ACC112 (cell line): ENCODE measurements at regions not wholly inside any gene's neighbourhood (a gene's known extent, or its start where the extent isn't known, plus 50 kb on each side); places are given as distances from the start of the nearest gene placed in this dataset.

Source experiments
- H2AFZ ChIP-seq: fragments of 200-600 bp; sonication (generic); one replicate; pipeline ENCODE4 v1.6.0; 2017; ENCODE audit warnings: antibody characterized with exemption, low read length; ENCODE audit not compliant: unreplicated experiment
- H3K27ac ChIP-seq: fragments of 200-600 bp; sonication (generic); 2 replicates; pipeline ENCODE4 v1.5.1; 2014; ENCODE audit warnings: low read depth, mild to moderate bottlenecking, antibody characterized with exemption, low read length, moderate library complexity
- H3K27me3 ChIP-seq: fragments of 200-600 bp; sonication (generic); 2 replicates; pipeline ENCODE4 v1.6.1; 2014; ENCODE audit warnings: mild to moderate bottlenecking, antibody characterized with exemption, low read length, moderate library complexity, mixed read lengths; ENCODE audit not compliant: insufficient read depth
- H3K36me3 ChIP-seq: fragments of 200-600 bp; sonication (generic); 2 replicates; pipeline ENCODE4 v1.6.1; 2016; ENCODE audit warnings: mild to moderate bottlenecking, antibody characterized with exemption, low read length, moderate library complexity, mixed read lengths; ENCODE audit not compliant: insufficient read depth
- H3K4me1 ChIP-seq: fragments of 200-600 bp; sonication (generic); one replicate; pipeline ENCODE4 v1.6.1; 2016; ENCODE audit warnings: low read length, mixed read lengths; ENCODE audit not compliant: insufficient read depth, unreplicated experiment, control insufficient read depth
- H3K4me3 ChIP-seq: fragments of 200-600 bp; sonication (generic); 2 replicates; pipeline ENCODE4 v1.5.1; 2014; ENCODE audit warnings: mild to moderate bottlenecking, low read depth, low read length
- H3K79me2 ChIP-seq: fragments of 200-600 bp; sonication (generic); one replicate; pipeline ENCODE4 v1.6.0; 2016; ENCODE audit warnings: low read length; ENCODE audit not compliant: control insufficient read depth, unreplicated experiment, insufficient read depth

DNA sequence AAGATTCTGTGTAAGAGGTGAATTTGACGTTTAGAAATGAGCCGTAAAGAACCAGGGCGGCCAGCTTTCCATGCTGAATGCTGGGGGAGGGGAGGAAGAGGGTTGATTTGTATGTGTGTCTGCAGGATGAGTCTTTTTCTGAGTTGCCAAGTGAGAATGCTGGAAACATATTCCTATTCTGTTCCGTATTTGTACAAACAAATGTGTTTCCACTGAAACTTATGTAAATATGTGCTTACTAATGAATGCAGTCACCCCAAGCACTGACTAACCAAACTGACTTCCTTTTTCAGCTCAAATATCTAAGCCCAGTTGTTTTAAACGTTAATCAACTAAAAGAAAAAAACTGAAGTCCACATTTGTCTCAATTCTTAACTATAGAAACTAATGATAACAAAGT lies 74.9 kb upstream of the APCDD1 start:
- H3K4me3 ChIP-seq = no peak overlapping the region
- H3K4me1 ChIP-seq = no peaks in the 10 kb centered on the region
- no peak overlapping the region for H3K27ac ChIP-seq
- peaks cover 72% of the 10 kb centered on the region for H3K27me3 ChIP-seq
- H3K79me2 ChIP-seq = no peaks in the 10 kb centered on the region
- H3K36me3 ChIP-seq = no peaks in the 10 kb centered on the region
- H2AFZ ChIP-seq = no peak overlapping the region

DNA sequence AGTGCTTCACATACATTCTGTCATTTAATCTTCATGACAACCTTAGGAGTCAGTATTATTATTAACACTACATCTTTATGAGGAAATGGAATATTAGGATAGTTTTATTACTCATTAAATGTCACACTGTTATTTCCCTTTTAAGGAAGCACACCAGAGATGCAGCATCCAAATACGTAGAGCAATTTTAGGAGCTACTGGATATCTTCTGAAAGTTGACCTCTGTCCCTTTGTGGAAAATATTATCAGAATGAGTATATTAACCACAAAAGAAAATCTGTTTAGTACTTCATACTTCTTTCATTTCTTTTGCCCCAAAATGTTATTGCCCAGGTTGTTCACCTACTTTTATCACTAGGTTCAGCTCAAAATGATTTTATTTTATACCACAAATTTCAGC lies 72.9 kb upstream of the APCDD1 start:
- H3K36me3 ChIP-seq = no peaks in the 10 kb centered on the region
- no peak overlapping the region for H3K27ac ChIP-seq

DNA sequence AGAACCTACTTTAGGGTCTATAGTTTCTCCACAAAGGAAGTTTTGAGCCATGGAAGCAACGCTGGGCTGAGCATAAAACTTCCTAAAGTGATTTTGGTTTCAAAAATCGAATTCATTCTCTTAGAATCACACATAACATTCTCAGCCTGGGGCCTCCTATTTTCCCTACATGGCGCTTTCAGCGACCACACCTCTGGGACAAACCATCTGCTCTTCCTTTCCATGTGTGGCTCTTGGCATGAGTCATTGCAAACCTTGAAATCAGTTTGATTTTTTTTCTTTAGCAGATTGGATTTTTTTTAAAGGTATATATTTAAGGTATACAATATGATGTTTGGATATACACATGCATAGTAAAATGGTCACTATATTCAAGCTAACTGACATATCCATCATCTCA lies 72.5 kb upstream of the APCDD1 start:
- H3K4me1 ChIP-seq = no peaks in the 10 kb centered on the region
- H3K27ac ChIP-seq = no peak overlapping the region
- no peak overlapping the region for H3K4me3 ChIP-seq
- no peaks in the 10 kb centered on the region for H3K36me3 ChIP-seq
- no peaks in the 10 kb centered on the region for H3K79me2 ChIP-seq
- H2AFZ ChIP-seq = no peak overlapping the region
- H3K27me3 ChIP-seq = peaks cover 59% of the 10 kb centered on the region

More for the DNA sequence above, 72.9 kb upstream of the APCDD1 start:
- no peak overlapping the region for H2AFZ ChIP-seq
- no peaks in the 10 kb centered on the region for H3K4me1 ChIP-seq
- no peak overlapping the region for H3K4me3 ChIP-seq
- no peaks in the 10 kb centered on the region for H3K79me2 ChIP-seq
- peaks cover 60% of the 10 kb centered on the region for H3K27me3 ChIP-seq

DNA sequence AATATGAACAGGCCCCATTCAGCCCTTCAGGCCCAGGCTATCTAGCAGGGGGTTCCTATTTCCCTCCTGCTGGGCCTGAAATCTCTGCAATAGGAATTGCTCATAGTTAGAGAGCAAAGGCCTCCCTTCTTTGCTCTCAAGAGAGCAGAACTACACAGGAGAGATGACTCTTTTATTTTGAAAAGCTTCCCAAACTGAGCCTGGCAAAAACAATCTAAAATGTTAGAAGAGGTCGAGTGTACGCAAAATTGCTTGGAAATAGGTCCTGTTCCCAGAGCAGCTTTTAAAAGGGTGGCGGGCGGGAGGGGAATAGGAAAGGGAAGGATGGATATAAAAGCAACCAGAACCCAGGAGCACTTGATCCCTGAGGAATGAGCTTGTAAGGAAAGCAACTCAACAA lies 68.4 kb upstream of the APCDD1 start:
- Histone ChIP-seq H3K4me3 (no peak overlapping the region), H3K4me1 (no peaks in the 10 kb centered on the region), H3K79me2 (no peaks in the 10 kb centered on the region), H2AFZ (no peak overlapping the region), H3K36me3 (no peaks in the 10 kb centered on the region), H3K27ac (no peak overlapping the region), H3K27me3 (peaks cover 44% of the 10 kb centered on the region)

DNA sequence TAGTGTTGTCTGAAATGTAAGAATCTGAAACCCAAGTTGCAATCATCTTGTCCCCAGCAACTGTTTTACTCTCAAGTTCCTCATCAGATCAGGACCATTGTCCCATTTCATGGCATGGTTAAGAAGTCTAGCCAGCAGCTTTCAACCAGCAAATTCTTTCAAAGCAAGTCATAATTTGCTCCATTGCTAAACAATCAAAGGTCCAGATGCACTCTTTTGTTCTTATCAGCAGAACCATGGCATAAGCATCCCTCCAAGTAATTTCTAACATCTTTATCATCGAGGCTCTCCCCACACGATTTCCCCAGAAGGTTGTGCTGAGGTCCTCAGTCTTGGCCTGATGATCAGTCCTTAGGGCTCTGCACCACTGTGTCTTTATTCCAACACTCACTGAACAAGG lies 67.5 kb upstream of the APCDD1 start:
- Histone ChIP-seq H3K27me3 (peaks cover 46% of the 10 kb centered on the region), H3K79me2 (no peaks in the 10 kb centered on the region), H2AFZ (no peak overlapping the region), H3K27ac (no peak overlapping the region), H3K36me3 (no peaks in the 10 kb centered on the region), H3K4me3 (no peak overlapping the region), H3K4me1 (no peaks in the 10 kb centered on the region)

DNA sequence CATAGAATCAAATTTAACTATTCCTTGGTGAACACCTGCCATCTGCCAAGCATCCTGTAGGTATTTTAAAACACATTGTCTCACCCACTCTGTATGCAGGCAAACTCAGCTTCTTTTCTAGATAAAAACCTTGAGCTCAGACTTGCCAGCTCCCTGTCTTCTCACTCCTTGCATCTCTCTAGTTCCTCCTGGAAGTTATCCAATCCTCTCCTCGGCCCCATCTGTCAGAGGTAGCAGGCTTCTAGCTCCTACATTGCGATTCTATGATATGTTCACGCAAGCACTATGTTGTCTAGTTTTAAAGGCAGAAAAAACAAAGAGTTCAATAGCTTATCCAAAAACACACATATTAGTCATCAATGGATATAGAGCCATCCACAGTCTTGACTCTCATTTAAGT lies 67.0 kb upstream of the APCDD1 start:
- no peaks in the 10 kb centered on the region for H3K79me2 ChIP-seq
- peaks cover 48% of the 10 kb centered on the region for H3K27me3 ChIP-seq
- no peaks in the 10 kb centered on the region for H3K4me1 ChIP-seq
- no peaks in the 10 kb centered on the region for H3K36me3 ChIP-seq
- no peak overlapping the region for H2AFZ ChIP-seq
- no peak overlapping the region for H3K27ac ChIP-seq
- H3K4me3 ChIP-seq = no peak overlapping the region

DNA sequence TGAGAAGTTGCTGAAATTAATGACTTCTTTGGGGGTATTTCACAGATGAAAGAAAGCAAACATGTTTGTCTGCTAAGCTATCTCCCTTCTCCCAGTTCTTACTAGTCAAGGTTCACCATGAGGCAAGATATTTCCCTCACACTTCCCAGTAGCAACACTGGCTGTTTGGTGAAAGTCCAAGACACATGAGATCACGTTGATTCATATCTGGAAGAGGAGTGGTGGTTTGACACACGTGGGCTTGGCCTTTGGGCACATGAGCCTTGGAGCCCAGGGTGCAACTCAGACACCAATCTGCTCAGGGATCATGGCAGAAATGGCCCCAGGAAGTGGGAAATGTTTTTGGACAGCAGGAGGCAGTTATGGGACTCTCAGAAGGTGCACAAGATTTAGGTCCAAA lies 66.1 kb upstream of the APCDD1 start:
- H3K4me1 ChIP-seq = no peaks in the 10 kb centered on the region
- H3K4me3 ChIP-seq = no peak overlapping the region
- no peak overlapping the region for H3K27ac ChIP-seq
- H2AFZ ChIP-seq = no peak overlapping the region
- H3K36me3 ChIP-seq = no peaks in the 10 kb centered on the region
- no peaks in the 10 kb centered on the region for H3K79me2 ChIP-seq
- H3K27me3 ChIP-seq = peaks cover 45% of the 10 kb centered on the region

DNA sequence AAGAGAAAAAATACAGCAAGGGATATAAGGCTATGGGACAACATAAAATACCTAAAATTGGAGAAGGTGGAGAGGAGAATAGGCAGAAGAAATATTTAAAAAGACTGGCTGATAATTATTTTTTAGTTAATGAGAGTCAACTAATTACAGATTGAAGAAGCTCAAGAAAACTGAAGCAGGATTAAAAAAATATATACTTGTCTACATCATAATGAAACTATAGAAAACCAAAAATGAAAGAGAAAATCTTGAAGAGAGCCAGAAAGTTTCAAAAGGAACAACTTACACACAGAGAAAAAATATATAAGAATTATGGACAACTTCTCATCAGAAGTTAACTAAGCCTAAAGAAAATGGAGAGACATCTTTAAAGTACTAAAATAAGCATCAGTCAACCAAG lies 62.9 kb upstream of the APCDD1 start:
- H3K27me3 ChIP-seq = peaks cover 49% of the 10 kb centered on the region
- H3K79me2 ChIP-seq = no peaks in the 10 kb centered on the region
- no peak overlapping the region for H3K4me3 ChIP-seq
- H2AFZ ChIP-seq = no peak overlapping the region
- no peaks in the 10 kb centered on the region for H3K36me3 ChIP-seq
- H3K4me1 ChIP-seq = no peaks in the 10 kb centered on the region
- no peak overlapping the region for H3K27ac ChIP-seq

DNA sequence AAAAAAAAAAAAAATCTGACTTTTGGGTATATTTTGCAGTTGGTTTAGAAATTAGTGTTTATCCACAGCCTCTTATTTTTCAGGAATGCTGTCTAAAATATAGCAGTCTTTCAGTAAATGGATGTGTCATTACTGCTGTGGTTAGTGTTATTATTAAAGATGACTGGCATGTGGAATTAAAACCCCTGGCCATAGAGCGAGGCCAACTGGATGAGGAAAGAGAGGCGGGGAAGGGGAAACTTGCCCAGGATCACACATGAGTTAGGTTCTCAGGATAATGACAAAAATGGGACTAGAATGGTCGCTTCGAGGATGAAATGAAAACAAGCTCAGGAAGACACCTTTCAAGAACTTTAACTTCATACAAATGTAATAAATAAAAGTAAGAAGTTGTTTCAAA lies 57.4 kb upstream of the APCDD1 start:
- Histone ChIP-seq H2AFZ (no peak overlapping the region), H3K36me3 (no peaks in the 10 kb centered on the region), H3K79me2 (no peaks in the 10 kb centered on the region), H3K27ac (no peak overlapping the region), H3K4me3 (no peak overlapping the region), H3K27me3 (peaks cover 62% of the 10 kb centered on the region), H3K4me1 (no peaks in the 10 kb centered on the region)

DNA sequence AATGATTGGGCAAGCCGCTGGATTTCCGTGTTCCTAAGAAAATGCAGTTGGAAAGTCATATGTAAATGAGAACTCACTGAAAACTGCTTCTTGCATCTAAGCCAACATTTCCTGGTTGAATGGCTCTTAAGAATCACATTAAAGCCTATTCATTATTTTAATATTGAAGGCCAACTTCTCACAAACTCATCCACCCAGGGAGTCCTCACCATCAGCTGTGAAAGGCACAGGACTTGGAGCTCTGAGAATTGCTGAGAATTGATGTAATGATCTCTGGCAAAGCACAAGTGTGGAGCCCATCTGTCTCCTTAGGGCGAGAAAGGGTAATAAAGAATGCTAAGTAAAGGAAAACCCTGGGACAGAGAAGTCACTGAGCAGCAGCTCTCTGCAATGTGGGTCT lies 55.9 kb upstream of the APCDD1 start:
- H3K27ac ChIP-seq = no peak overlapping the region
- H2AFZ ChIP-seq = no peak overlapping the region
- H3K4me3 ChIP-seq = no peak overlapping the region
- peaks cover 63% of the 10 kb centered on the region for H3K27me3 ChIP-seq
- no peaks in the 10 kb centered on the region for H3K36me3 ChIP-seq
- no peaks in the 10 kb centered on the region for H3K79me2 ChIP-seq
- no peaks in the 10 kb centered on the region for H3K4me1 ChIP-seq

DNA sequence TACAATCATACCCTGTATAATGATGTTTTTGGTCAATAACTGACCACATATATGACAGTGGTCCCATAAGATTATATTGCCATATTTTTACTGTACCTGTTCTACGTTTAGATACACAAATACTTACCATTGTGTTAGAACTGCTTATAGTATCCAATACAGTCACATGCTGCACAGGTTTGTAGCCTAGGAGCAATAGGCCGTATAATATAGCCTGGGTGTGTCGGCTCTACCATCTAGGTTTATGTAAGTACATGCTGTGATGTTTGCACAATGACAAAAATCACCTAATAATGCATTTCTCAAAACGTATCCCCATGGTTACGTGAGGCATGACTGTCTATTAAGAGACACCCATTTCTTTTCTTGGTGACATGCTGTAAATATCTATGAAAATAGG lies 55.0 kb upstream of the APCDD1 start:
- Histone ChIP-seq H2AFZ (no peak overlapping the region), H3K4me1 (no peaks in the 10 kb centered on the region), H3K36me3 (no peaks in the 10 kb centered on the region), H3K27me3 (peaks cover 72% of the 10 kb centered on the region), H3K4me3 (no peak overlapping the region), H3K79me2 (no peaks in the 10 kb centered on the region), H3K27ac (no peak overlapping the region)
